ENCODE measurements at regions not wholly inside any gene's neighbourhood (a gene's known extent, or its start where the extent isn't known, plus 50 kb on each side); places are given as distances from the start of the nearest gene placed in this dataset.
"Not testable (repeated sequence)": the region's sequence is repeated elsewhere in the genome, so short reads cannot be mapped to it uniquely, and the experiment has no call there.

- not testable (repeated sequence) for DNase-seq
Measured at GRCh38 chr13:84697591-84697990, 815.3 kb upstream of the SLITRK1 start.

DNA sequence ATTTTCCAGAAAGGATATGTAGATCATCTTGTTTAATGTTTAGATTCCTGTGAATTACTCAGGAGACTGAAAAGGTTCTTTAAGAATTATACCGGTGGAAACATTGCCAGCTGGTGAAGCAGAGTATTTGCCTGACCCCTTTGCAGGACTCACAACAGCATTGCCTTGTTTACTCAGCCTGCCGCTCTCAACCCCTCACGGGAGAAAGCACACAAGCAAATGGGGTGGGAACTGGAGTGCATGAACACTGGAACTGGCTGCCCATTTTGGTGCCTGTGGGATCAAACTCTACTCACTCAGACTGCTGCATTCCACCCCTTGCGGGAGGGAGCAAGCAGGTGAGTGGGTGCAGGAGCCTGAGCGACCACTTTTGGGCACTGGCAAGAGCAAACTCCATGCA is 804.7 kb upstream of the SLITRK1 start:
- no peak for DNase-seq

DNA sequence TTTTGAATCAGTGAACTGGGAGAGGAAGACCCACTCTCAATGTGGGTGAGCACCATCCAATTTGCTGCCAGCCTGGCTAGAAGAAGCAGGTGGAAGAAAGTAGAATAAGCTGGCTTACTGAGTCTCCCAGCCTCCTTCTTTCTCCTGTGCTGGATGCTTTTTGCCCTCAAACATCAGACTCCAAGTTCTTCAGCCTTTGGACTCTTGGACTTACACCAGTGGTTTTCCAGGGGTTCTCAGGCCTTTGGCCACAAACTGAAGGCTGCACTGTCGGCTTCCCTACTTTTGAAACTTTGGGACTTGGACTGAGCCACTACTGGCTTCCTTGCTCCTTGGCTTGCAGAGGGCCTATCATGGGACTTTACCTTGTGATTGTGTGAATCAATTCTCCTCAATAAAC is 804.2 kb upstream of the SLITRK1 start:
- DNase-seq: no peak

GRCh38 chr13:84684804-84685203 is 802.5 kb upstream of the SLITRK1 start:
- no peak for DNase-seq

- no peak for DNase-seq
Measured at GRCh38 chr13:84684048-84684662, 801.9 kb upstream of the SLITRK1 start.

DNA sequence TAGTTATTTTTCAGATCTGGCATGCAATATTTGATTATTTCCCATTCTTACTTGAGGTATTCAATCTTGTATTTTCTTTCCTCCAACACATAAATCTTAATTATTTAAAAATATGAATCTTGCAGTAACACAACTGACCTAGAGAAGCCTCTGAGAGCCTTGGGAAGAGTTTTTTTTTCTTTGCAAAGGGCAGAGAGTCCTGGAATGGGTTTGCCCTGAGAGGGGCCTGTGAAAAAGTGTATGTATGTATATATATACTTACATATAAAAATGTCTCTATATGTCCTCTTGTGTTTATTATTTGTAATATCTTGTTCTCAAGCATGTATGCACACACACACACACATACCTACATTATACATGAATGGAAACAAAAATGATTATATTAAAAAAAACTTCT is 801.2 kb upstream of the SLITRK1 start:
- DNase-seq: no peak

- no peak for DNase-seq
Measured at GRCh38 chr13:84677836-84678235, 795.6 kb upstream of the SLITRK1 start.

GRCh38 chr13:84672616-84673015 is 790.3 kb upstream of the SLITRK1 start:
- DNase-seq: no peak

DNA sequence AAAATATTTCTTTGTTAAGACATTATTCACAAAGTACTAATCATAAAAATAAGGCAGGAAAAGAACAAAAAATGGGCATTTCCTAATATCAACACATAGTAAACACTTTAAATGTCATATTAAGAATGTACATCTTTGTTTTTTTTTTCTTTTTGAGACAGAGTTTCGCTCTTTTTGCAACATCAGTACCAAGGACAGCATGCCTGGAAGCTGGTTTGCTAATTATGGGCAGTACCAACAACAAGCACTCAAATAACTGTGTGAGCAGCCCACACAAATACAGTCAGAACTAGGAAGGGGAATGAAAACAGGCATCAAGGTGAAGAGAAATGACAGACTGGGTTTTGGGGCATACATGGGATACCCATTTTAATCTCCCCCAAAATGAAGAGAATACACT is 788.0 kb upstream of the SLITRK1 start:
- DNase-seq: no peak

- DNase-seq: no peak
Measured at GRCh38 chr13:84668637-84669036, 786.4 kb upstream of the SLITRK1 start.

- DNase-seq: no peak
Measured at GRCh38 chr13:84662491-84662890, 780.2 kb upstream of the SLITRK1 start.

GRCh38 chr13:84661718-84662117 is 779.4 kb upstream of the SLITRK1 start:
- DNase-seq: no peak

GRCh38 chr13:84659359-84659661 is 777.0 kb upstream of the SLITRK1 start:
- no peak for DNase-seq

DNA sequence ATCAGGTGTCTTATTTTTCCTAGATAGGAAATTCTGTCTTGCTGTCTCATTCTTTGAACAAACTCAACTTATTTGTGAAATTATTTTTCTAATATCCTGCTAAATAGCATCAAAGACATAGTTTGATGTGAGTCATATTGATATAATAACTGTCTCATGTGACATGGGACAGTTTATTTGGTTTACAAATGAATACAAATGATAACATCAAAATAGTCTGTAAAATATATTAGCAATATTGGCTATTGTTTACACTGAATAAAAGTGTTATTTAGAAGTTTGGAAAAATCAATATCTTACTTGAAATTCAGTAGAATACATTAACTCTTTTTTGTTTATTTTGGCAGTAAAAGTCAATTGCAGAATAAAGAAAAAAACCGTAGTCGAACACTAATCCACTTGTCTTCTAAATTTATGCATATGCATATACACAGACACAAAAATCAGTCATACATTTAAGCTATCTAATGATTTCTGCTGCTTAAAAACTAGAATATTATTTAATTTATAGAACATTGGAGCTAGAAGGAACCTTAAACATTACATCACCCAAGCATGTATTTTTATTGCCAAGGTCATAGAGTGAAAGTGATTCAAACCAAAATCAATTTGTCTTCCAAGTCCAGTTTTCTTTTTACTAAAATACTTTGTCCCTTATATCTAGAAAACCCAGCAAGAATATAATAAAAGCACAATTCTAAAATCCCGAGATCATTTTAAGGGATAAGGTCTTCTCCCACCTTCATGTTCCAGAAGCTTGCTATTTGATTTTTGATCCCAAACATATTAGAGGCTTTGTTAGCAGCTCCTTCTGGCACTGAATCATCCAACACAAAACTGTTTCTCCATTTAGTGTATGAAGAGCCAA is 776.5 kb upstream of the SLITRK1 start:
- no peak for DNase-seq

DNA sequence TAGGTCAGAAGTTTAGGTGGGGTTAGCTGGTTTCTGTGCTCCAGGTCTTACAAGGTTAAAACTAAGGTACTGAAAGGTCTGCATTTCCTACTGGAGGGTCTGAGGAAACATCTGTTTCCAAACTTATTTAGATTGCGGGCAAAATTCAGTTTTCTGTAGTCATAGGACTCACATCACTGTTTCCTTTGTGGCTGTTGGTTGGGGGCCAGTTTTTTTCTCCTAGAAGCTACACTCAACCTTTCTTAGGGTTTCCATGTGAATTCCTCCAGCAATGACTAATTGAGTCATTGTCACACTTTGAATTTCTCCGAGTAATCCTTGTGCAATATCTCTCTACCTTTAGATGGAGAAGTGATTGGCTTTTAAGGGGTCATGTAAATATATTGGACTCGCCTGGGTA is 773.4 kb upstream of the SLITRK1 start:
- no peak for DNase-seq

DNA sequence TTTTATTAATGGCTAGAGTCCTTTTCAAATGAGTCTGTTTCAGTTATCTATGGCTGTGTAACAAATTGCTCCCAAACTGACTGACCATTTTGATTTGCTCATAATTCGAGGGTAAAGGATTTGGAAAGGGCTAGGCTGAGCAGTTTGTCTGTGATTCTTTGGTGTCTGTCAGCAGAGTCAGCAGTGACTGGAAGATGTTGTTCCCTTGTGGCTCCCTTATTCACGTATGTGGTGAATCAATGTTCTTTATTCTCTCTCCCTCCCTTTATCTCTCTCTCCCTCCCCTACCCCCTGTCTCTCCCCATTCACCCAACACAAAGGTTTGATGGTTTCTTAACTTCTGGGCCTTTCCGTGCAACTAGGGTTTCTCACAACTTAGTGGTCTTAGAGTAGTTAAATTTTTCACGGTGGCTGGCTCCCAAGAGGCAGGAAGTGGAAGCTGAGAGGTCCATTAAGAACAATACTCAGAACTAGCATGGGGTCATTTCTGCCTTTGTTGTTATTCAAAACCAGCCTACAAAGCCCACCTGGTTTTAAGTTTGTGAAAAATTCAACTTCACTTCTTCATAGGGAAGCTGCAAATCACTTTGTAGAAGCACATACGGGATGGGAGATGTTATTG is 772.5 kb upstream of the SLITRK1 start:
- no peak for DNase-seq

GRCh38 chr13:84653915-84654534 is 771.8 kb upstream of the SLITRK1 start:
- DNase-seq: no peak

DNA sequence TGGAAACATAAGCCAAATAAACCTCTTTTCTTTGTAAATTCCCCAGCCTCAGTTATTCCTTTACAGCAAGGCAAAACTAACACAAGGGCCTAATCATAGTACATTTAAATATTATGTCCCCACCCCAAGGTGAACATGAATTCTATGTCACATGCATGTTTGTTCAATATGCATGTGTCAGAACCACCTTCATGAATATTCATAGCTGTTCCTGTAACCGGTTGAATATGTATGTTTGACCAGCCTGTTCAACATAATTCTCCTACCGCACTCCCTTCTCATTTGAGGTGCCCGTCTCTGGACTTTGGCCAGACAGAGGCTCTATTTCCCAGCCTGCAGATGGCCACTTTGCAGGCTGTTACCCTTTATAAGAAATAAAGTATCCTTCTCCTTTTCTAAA is 769.4 kb upstream of the SLITRK1 start:
- no peak for DNase-seq

GRCh38 chr13:84651288-84651687 is 769.0 kb upstream of the SLITRK1 start:
- DNase-seq: no peak

GRCh38 chr13:84649853-84650252 is 767.6 kb upstream of the SLITRK1 start:
- no peak for DNase-seq

- no peak for DNase-seq
Measured at GRCh38 chr13:84648069-84648640, 765.9 kb upstream of the SLITRK1 start.

DNA sequence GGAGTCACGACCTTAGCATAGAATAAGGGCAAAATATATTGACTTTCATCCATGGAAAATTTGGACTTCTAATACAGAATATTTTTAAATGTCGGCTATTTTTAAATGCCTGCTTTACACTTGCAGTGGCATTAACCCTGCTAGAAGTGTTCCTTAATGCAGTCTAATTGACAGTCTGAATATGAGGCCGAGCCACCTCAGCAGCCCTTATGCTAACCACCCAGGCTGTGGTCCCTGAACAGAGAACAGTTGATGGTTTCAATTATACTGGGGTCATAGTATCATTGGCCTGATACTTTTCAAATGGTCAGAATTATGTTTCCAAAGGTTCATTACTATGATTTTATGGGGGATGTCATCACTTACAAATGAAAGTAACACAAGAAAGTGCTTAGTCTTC is 764.7 kb upstream of the SLITRK1 start:
- no peak for DNase-seq

DNA sequence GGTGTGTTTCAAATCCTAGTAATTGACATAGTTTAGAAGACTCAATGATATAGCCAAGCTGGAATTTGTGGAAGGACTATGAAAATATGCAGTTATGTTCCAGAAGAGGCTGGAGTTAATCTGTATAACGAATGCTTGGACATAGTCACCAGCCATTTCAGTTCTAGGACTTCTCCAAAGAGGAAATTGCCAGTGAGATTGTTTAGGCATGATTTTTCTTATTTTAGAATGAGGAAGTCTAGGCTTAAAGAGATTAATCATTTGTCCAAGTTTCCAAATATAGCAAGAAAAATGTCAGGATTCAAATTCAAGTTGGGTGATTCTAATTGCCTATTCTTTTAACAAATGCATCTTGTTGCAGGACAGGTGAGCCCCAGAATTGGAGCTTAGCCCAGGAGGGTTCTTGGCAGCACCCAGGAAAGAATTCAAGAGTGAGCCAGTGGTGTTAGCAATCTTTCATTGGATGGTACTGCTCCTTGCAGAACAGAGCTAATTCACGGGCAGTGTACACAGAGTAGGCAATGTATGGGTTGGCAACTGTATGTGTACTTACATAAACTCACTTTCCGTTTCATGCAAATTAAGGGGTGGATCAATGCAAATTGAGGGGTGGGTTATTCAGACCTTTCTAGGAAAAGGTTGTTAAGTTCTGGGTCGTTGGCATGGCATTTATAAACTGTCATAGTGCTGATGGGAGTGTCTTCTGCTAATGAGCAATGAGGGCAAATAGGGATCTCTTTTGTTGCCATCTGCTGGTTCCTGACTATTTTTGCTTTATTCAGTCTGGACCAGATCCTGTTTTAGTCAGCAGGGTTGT is 763.1 kb upstream of the SLITRK1 start:
- peak; percentile 35 for DNase-seq
